PFSK-1 (cell line): ENCODE measurements at regions not wholly inside any gene's neighbourhood (a gene's known extent, or its start where the extent isn't known, plus 50 kb on each side); places are given as distances from the start of the nearest gene placed in this dataset.

Experiments used
- FOXP2 ChIP-seq: optimal IDR thresholded peaks from 2 replicates; pipeline ENCODE3; 2011; ENCODE audit warnings: borderline replicate concordance, control low read depth, inconsistent platforms; ENCODE audit not compliant: insufficient read depth; ENCODE audit errors: extremely low read length, extremely low read depth
- POLR2AphosphoS5 ChIP-seq: IDR thresholded peaks from 2 replicates; pipeline ENCODE4 v1.6.1; 2012; ENCODE audit warnings: low read depth, mild to moderate bottlenecking, control low read depth, low read length, moderate library complexity
- SIN3A ChIP-seq: IDR thresholded peaks from 2 replicates; pipeline ENCODE4 v1.6.1; 2012; ENCODE audit warnings: mild to moderate bottlenecking, low read length, moderate library complexity, borderline replicate concordance; ENCODE audit not compliant: insufficient read depth
- TAF1 ChIP-seq: IDR thresholded peaks from 2 replicates; pipeline ENCODE4 v1.6.1; 2012; ENCODE audit warnings: low read length, control low read depth, borderline replicate concordance; ENCODE audit not compliant: insufficient read depth
- TF ChIP-seq, protein P1 (sequence below), 2 experiments: IDR thresholded peaks; 2 replicates each; pipeline versions ENCODE4 v1.6.1 to v1.8.0; 2011 to 2012; ENCODE audit warnings: low read depth in 2 of 2, low read length in 2 of 2, control low read depth in 1 of 2, inconsistent platforms in 1 of 2, mild to moderate bottlenecking in 1 of 2, moderate library complexity in 1 of 2; ENCODE audit not compliant: insufficient read depth in 1 of 2

DNA sequence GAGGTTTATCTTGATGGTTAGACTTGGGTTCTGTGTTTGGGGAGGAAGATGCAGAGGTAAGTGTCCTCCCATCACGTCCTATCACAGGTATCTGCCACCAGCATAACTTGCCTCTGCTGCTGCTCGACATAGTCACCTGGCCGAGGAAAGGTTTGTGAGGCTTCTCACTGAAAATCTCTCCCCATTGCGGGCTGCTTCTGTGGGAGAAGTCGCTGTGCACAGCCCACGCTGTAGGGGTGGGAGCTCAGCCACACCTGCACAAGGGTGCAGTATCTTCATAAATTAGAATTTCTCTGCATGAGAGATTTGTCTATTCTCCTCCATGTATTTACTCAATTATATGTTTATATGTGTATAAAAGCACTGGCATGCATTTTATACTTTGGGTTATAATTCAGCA, 415.7 kb upstream of the MYT1L start:
- TF ChIP-seq, protein P1, sequence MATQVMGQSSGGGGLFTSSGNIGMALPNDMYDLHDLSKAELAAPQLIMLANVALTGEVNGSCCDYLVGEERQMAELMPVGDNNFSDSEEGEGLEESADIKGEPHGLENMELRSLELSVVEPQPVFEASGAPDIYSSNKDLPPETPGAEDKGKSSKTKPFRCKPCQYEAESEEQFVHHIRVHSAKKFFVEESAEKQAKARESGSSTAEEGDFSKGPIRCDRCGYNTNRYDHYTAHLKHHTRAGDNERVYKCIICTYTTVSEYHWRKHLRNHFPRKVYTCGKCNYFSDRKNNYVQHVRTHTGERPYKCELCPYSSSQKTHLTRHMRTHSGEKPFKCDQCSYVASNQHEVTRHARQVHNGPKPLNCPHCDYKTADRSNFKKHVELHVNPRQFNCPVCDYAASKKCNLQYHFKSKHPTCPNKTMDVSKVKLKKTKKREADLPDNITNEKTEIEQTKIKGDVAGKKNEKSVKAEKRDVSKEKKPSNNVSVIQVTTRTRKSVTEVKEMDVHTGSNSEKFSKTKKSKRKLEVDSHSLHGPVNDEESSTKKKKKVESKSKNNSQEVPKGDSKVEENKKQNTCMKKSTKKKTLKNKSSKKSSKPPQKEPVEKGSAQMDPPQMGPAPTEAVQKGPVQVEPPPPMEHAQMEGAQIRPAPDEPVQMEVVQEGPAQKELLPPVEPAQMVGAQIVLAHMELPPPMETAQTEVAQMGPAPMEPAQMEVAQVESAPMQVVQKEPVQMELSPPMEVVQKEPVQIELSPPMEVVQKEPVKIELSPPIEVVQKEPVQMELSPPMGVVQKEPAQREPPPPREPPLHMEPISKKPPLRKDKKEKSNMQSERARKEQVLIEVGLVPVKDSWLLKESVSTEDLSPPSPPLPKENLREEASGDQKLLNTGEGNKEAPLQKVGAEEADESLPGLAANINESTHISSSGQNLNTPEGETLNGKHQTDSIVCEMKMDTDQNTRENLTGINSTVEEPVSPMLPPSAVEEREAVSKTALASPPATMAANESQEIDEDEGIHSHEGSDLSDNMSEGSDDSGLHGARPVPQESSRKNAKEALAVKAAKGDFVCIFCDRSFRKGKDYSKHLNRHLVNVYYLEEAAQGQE (IDR thresholded peaks at IDR 0.05; ENCODE audit: insufficient read depth in 1 of 2, low read depth in 2 of 2, low read length in 2 of 2) = no peak
- TF ChIP-seq TAF1 (no peak), POLR2AphosphoS5 (no peak), SIN3A (no peak), FOXP2 (no peak)

DNA sequence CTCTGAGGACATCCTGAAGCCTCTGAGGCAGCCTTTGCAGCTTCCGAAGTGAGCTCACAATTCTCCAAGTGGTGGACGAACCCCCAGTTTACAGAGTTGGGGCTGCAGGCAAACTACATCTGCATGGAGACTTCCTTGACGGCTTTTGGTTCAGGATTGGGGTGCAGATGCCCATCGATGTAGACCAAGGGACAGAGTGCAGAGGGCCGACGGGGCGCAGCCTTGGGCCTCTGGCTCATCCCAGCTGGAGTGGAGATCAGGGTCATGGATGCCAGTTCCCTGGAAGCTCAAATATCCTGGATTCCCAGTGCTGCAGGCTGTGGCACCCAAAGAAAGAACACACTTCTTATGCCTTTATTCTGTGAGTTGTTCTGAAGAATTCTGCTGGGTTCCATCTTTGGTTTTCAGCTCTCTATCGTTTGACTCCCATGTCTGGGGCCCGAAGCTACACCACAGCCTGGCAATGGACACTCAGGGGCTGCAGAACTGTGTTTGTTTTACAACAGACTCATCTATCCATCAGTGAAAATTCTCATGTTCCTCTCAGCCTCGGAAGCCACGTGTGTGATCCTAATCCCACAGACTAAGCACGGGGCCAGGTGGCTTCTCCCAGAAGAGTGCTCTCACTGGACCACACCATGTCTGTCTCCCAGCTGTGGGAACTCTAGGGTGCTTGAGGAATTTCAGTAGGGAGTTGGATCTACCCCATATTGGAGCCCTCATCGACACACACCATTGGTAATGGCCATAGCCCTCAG, 414.1 kb upstream of the MYT1L start:
- TF ChIP-seq, protein P1 (IDR thresholded peaks at IDR 0.05; ENCODE audit: insufficient read depth in 1 of 2, low read depth in 2 of 2, low read length in 2 of 2) = no peak
- TF ChIP-seq FOXP2 = no peak
- TF ChIP-seq TAF1 = no peak

DNA sequence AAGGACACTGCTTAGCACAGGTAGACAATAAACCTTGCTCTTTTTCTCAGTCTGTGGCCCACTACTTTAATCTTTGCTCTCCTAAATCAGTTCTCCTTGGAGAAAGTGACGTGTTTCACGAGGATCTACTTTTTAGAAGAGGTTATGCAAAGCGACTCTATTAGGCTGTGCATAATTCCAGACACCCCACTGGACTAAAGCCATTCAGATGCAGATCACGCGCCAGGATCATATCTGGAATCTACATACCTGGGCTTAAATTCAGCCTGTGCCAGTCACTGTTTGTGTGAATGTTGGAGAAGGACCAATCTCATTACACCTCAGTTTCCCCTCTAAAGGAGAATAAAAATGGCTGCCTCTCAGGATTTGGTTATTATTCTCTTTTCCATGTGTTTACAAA, 413.0 kb upstream of the MYT1L start:
- TF ChIP-seq TAF1 (no peak), FOXP2 (no peak), SIN3A (no peak), POLR2AphosphoS5 (no peak)
- TF ChIP-seq, protein P1 (IDR thresholded peaks at IDR 0.05; ENCODE audit: insufficient read depth in 1 of 2, low read depth in 2 of 2, low read length in 2 of 2) = no peak

DNA sequence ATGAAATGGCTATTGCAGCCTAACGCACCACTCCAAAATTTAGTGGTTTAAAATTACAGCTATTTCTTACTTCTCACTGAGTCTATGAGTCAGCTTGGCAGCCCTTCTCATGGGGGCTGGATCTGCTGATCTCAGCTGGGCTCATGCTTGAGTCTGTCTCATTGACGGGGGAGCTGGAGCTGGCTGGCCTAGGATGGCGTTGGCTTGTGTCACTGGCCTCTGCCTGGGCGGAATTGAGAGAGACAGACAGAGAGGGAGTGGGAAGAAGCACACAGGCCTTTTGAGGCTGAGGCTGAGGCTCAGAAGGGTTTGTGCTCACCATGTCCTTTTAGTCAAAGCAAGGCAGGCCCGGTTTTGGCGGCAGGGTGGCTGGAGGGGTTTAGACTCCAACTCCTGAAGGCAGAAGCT, 412.1 kb upstream of the MYT1L start:
- TF ChIP-seq TAF1 (no peak), POLR2AphosphoS5 (no peak), FOXP2 (no peak), SIN3A (no peak)
- TF ChIP-seq, protein P1 (IDR thresholded peaks at IDR 0.05; ENCODE audit: insufficient read depth in 1 of 2, low read depth in 2 of 2, low read length in 2 of 2) = no peak
